ENCODE measurements at regions not wholly inside any gene's neighbourhood (a gene's known extent, or its start where the extent isn't known, plus 50 kb on each side); places are given as distances from the start of the nearest gene placed in this dataset.

- no peak for TF ChIP-seq CTCF (IDR thresholded peaks at IDR 0.05)
- no peak for TF ChIP-seq POLR2A (IDR thresholded peaks at IDR 0.05)
Observed at GRCh38 chr9:134239130-134239903, 75.0 kb upstream of the RNU6ATAC start.
